SU-DHL-6 (cell line): ENCODE measurements at regions not wholly inside any gene's neighbourhood (a gene's known extent, or its start where the extent isn't known, plus 50 kb on each side); places are given as distances from the start of the nearest gene placed in this dataset.

Source experiments
- EZH2phosphoT487 ChIP-seq: fragments of 200-600 bp; sonication (generic), shearing (Covaris generic); conservative IDR thresholded peaks from 2 replicates; pipeline ENCODE4 v1.6.1; 2018; ENCODE audit warnings: mild to moderate bottlenecking, antibody characterized with exemption, low read length, moderate library complexity, mixed read lengths
- TF ChIP-seq, protein P1 (sequence below): fragments of 200-600 bp; sonication (generic); IDR thresholded peaks from one replicate; pipeline ENCODE4 v1.5.1; 2017; ENCODE audit warnings: antibody characterized with exemption, mild to moderate bottlenecking, low read length, moderate library complexity; ENCODE audit not compliant: insufficient read depth, poor library complexity, severe bottlenecking

DNA sequence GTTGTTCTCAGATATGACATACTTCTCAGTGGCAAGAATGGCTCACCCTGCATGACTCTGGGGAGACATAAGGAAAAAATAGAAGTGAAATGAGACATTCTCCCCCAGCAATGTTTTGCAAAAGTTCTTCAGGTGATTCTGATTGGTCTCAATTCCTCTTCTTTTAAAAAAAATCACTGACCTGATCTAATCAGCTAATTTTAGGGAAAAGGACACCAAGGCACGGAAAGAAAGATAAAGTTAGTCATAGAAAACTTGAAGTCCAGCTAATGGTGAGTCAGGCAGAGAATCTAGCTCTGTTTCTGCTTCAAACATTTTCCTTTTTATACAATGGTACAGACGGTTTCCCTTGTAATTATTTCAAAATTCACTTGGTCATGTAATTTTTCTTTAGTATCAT, 1018.9 kb upstream of the ARRDC3 start:
- TF ChIP-seq, protein P1, sequence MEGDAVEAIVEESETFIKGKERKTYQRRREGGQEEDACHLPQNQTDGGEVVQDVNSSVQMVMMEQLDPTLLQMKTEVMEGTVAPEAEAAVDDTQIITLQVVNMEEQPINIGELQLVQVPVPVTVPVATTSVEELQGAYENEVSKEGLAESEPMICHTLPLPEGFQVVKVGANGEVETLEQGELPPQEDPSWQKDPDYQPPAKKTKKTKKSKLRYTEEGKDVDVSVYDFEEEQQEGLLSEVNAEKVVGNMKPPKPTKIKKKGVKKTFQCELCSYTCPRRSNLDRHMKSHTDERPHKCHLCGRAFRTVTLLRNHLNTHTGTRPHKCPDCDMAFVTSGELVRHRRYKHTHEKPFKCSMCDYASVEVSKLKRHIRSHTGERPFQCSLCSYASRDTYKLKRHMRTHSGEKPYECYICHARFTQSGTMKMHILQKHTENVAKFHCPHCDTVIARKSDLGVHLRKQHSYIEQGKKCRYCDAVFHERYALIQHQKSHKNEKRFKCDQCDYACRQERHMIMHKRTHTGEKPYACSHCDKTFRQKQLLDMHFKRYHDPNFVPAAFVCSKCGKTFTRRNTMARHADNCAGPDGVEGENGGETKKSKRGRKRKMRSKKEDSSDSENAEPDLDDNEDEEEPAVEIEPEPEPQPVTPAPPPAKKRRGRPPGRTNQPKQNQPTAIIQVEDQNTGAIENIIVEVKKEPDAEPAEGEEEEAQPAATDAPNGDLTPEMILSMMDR: no peak
- no peak for TF ChIP-seq EZH2phosphoT487
